SU-DHL-6 (cell line): ENCODE measurements at regions not wholly inside any gene's neighbourhood (a gene's known extent, or its start where the extent isn't known, plus 50 kb on each side); places are given as distances from the start of the nearest gene placed in this dataset.

Experiments used
- EZH2phosphoT487 ChIP-seq: fragments of 200-600 bp; sonication (generic), shearing (Covaris generic); conservative IDR thresholded peaks from 2 replicates; pipeline ENCODE4 v1.6.1; 2018; ENCODE audit warnings: mild to moderate bottlenecking, antibody characterized with exemption, low read length, moderate library complexity, mixed read lengths
- TF ChIP-seq, protein P1 (sequence below): fragments of 200-600 bp; sonication (generic); IDR thresholded peaks from one replicate; pipeline ENCODE4 v1.5.1; 2017; ENCODE audit warnings: antibody characterized with exemption, mild to moderate bottlenecking, low read length, moderate library complexity; ENCODE audit not compliant: insufficient read depth, poor library complexity, severe bottlenecking

- TF ChIP-seq, protein P1, sequence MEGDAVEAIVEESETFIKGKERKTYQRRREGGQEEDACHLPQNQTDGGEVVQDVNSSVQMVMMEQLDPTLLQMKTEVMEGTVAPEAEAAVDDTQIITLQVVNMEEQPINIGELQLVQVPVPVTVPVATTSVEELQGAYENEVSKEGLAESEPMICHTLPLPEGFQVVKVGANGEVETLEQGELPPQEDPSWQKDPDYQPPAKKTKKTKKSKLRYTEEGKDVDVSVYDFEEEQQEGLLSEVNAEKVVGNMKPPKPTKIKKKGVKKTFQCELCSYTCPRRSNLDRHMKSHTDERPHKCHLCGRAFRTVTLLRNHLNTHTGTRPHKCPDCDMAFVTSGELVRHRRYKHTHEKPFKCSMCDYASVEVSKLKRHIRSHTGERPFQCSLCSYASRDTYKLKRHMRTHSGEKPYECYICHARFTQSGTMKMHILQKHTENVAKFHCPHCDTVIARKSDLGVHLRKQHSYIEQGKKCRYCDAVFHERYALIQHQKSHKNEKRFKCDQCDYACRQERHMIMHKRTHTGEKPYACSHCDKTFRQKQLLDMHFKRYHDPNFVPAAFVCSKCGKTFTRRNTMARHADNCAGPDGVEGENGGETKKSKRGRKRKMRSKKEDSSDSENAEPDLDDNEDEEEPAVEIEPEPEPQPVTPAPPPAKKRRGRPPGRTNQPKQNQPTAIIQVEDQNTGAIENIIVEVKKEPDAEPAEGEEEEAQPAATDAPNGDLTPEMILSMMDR: no peak
- no peak for TF ChIP-seq EZH2phosphoT487
Measured at GRCh38 chr1:65595724-65596123, 175.3 kb downstream of the LEPR start.
